H1 (cell line): ENCODE measurements at regions not wholly inside any gene's neighbourhood (a gene's known extent, or its start where the extent isn't known, plus 50 kb on each side); places are given as distances from the start of the nearest gene placed in this dataset.

Experiments used
- CTCF ChIP-seq, 3 experiments: IDR thresholded peaks; 1 replicate in 2 of 3; 2 replicates in 1 of 3; pipeline versions ENCODE4 v1.5.1 to v1.6.1; 2011; ENCODE audit warnings: low read length in 3 of 3, mild to moderate bottlenecking in 3 of 3, inconsistent platforms in 2 of 3, low read depth in 1 of 3, moderate library complexity in 1 of 3; ENCODE audit not compliant: insufficient read depth in 1 of 3; ENCODE audit errors: control extremely low read depth in 1 of 3
- EGR1 ChIP-seq: IDR thresholded peaks from 2 replicates; pipeline ENCODE4 v1.6.1; 2011; ENCODE audit warnings: low read depth, low read length, borderline replicate concordance
- PHF8 ChIP-seq: fragments of 200-600 bp; sonication (generic); conservative IDR thresholded peaks from 2 replicates; pipeline ENCODE4 v1.7.1; 2012; ENCODE audit warnings: low read depth, mild to moderate bottlenecking, inconsistent platforms, low read length, moderate library complexity
- POLR2AphosphoS5 ChIP-seq: IDR thresholded peaks from 2 replicates; pipeline ENCODE4 v1.6.1; 2011; ENCODE audit warnings: low read depth, low read length
- POU5F1 ChIP-seq: IDR thresholded peaks from 2 replicates; pipeline ENCODE4 v1.6.1; 2011; ENCODE audit warnings: low read depth, mild to moderate bottlenecking, low read length, moderate library complexity
- RAD21 ChIP-seq, 2 experiments: IDR thresholded peaks in 1 of 2; conservative IDR thresholded peaks in 1 of 2; 2 replicates each; pipeline ENCODE4 v1.6.1; 2011; ENCODE audit warnings: low read depth in 2 of 2, low read length in 2 of 2, improper control_type of control experiment in 1 of 2, inconsistent platforms in 1 of 2, mild to moderate bottlenecking in 1 of 2, moderate library complexity in 1 of 2
- RBBP5 ChIP-seq: IDR thresholded peaks from 2 replicates; pipeline ENCODE4 v1.7.1; 2012; ENCODE audit warnings: low read depth, mild to moderate bottlenecking, inconsistent platforms, low read length, moderate library complexity, borderline replicate concordance
- RXRA ChIP-seq: IDR thresholded peaks from 2 replicates; pipeline ENCODE4 v1.6.1; 2011; ENCODE audit warnings: low read depth, mild to moderate bottlenecking, low read length, moderate library complexity; ENCODE audit not compliant: insufficient read depth
- ZNF274 ChIP-seq: IDR thresholded peaks from 2 replicates; pipeline ENCODE4 v1.7.0; 2012; ENCODE audit warnings: low read length, borderline replicate concordance; ENCODE audit errors: extremely low read depth

DNA sequence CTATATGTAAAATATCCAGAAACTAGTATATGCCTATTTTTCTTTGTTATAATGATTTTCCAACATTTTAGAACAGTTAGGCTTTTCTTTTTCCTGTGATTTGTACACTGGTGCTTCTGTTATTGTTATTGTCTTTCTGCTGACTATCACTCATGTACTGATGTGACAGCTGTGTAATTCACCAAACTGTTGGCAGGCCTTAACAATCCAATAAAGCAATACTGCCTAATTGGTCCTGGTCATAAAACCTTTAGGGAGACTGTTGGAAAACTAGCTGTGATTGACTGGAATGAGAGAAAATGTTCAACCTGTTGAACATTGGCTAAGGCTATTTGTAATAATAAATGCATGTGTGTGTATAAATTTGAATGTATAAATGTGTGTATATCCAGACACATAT is 956.6 kb downstream of the REEP3 start:
- no peak for TF ChIP-seq EGR1
- TF ChIP-seq POU5F1: no peak
- TF ChIP-seq RBBP5: no peak
- no peak for TF ChIP-seq CTCF (IDR thresholded peaks at IDR 0.05; ENCODE audit: control extremely low read depth in 1 of 3, insufficient read depth in 1 of 3, low read depth in 1 of 3, low read length in 3 of 3)
- no peak for TF ChIP-seq ZNF274
- TF ChIP-seq RXRA: no peak
- TF ChIP-seq PHF8: no peak
- TF ChIP-seq POLR2AphosphoS5: no peak
- no peak for TF ChIP-seq RAD21 (IDR thresholded peaks at IDR 0.05 in 1 of 2, conservative IDR thresholded peaks at IDR 0.05 in 1 of 2; ENCODE audit: low read depth in 2 of 2, low read length in 2 of 2)
